HG03064 (cell line): ENCODE measurements at regions not wholly inside any gene's neighbourhood (a gene's known extent, or its start where the extent isn't known, plus 50 kb on each side); places are given as distances from the start of the nearest gene placed in this dataset.
"Not testable (repeated sequence)": the region's sequence is repeated elsewhere in the genome, so short reads cannot be mapped to it uniquely, and the experiment has no call there.

Experiments used
- ATAC-seq: cut with Tn5 transposase; IDR thresholded peaks from one replicate; pipeline ENCODE4 v1.9.1; 2021; ENCODE audit warnings: low read depth; ENCODE audit not compliant: unreplicated experiment

- no peak for ATAC-seq
These were observed 495.4 kb upstream of the MMS22L start for GRCh38 chr6:97778290-97779038.

DNA sequence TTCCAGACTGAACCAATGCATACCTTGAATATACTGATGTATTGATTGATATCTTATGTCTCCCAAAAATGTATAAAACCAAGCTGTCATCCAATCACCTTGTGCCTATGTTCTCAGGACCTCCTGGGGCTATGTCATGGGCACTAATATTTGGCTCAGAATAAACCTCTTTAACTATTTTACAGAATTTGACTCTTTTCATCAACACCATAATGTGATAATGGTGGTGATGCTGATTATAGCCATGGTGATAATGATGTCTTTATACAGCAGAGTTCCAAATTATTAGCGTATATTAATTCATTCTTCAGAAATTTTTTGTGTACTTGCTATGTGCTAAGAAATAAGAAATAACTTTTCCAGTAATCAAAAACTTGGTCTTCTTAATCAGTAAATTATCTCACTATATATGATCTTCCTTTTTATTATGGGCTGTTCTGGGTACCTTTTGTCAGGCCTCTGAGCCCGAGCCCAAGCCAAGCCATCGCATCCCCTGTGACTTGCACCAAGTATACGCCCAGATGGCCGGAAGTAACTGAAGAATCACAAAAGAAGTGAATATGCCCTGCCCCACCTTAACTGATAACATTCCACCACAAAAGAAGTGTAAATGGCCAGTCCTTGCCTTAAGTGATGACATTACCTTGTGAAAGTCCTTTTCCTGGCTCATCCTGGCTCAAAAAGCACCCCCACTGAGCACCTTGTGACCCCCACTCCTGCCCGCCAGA lies 496.2 kb upstream of the MMS22L start:
- not testable (repeated sequence) for ATAC-seq

GRCh38 chr6:97790926-97791590 lies 508.0 kb upstream of the MMS22L start:
- no peak for ATAC-seq

- ATAC-seq, result no peak
These were observed 522.6 kb upstream of the MMS22L start for GRCh38 chr6:97805596-97805995.

DNA sequence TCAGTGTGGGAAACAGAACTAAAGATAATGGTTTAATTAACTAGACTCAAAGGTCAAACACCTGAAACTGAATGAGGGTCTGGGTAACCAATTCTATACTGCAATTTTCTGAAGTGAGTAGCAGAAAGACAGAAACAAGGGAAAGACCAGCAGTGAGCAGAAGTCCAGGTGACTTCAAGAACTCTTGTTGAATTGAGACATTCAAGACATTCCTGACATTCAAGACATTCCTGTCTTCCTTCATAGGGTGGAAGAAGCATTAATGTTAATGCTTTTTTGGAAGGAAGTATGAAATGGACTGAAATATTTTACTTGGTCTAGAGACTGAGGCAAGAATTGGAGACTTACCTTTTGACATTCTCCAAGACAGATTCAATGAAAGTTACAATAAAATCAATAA lies 529.9 kb upstream of the MMS22L start:
- no peak for ATAC-seq

DNA sequence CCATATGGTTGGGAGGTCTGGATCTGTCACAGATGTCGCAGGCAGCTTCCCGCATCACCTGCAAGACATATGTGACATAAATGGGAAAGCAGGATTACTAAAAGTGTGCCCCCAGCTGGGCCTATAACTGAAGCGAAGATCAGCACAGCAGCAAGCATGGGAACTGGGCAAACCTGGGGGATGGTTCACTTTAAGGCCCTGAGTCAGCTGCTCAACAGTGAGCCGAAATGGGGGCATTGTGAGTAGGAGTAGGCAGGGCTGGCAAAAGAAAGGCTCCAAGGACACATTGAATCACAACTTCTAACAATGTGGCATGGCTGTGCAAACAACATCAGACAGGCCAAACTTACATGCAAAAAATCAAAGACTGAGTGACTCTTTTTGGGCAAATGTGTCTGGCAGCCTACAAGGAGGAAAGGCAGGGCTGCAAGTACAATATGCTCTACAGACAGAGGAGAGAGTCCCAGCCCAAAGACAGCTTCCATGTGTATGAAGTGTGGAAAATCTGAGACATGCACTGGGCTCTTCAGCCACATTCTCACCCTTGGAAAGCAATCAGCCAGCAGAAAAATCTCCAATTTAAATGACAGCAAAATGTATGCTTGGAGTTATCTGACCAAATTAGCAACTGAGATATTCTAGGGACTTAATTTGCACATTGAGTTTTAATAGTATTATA lies 531.0 kb upstream of the MMS22L start:
- ATAC-seq, result no peak

- no peak for ATAC-seq
These were observed 532.3 kb upstream of the MMS22L start for GRCh38 chr6:97815301-97815812.

DNA sequence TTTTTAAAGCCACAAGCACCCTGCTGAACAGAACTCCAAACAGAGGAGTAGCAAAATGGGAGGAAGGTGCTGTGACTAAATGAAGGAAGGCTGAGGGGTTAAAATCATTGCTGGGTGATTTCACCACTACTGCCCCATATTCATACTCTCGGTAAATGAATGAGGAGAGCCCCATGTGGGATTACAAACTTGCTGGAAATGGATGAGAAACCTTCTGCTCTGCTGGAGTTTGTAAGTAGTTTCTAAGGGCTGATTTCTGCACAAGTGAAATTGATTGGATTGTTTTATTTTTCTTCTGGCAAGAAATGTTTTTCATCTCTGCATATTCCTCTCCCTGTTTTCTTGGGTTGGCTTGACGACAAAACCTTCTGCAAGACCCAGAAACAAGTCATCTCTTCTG lies 533.5 kb upstream of the MMS22L start:
- no peak for ATAC-seq

DNA sequence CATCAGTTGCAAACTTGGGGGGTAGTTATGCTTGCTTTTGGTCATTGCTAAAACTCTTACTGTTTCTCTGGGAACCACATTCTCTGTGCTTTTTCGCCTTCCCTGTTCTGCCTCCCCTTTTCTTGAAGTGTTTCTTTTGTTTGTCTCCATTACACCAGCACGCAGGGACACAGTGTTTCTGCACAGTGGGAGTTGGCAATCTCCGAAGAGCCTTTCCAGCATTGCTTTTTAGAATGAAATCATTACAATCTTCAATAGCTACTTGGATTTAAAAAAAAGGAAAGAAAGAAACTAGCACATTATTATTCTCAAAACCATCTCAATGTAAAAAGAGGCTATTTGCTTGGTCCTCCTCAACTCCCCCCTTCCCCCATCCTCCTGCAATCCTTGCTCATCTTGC lies 536.7 kb upstream of the MMS22L start:
- ATAC-seq, result no peak

- ATAC-seq, result no peak
These were observed 537.4 kb upstream of the MMS22L start for GRCh38 chr6:97820400-97820799.

- ATAC-seq, result no peak
These were observed 539.6 kb upstream of the MMS22L start for GRCh38 chr6:97822632-97823031.

- no peak for ATAC-seq
These were observed 558.7 kb upstream of the MMS22L start for GRCh38 chr6:97841763-97842162.

GRCh38 chr6:97842521-97842920 lies 559.5 kb upstream of the MMS22L start:
- no peak for ATAC-seq

DNA sequence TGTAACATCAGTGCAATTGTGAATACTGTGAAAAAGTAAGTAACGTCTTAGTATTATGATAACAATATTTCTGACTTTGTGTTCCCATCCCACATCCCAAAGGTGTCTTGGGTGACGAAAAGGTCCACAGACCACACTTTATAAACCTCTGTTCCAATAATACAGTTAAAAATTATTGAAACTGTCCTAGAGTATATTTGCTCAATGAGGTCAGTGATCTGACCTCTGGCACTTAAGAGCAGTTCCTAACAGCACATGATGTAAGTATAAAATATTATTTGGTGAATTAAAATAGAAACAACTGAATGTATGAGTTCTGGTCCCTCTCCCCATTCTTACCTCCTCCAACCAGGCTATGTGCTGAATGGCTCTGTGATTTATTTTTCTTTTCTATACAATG lies 566.4 kb upstream of the MMS22L start:
- ATAC-seq, result no peak

DNA sequence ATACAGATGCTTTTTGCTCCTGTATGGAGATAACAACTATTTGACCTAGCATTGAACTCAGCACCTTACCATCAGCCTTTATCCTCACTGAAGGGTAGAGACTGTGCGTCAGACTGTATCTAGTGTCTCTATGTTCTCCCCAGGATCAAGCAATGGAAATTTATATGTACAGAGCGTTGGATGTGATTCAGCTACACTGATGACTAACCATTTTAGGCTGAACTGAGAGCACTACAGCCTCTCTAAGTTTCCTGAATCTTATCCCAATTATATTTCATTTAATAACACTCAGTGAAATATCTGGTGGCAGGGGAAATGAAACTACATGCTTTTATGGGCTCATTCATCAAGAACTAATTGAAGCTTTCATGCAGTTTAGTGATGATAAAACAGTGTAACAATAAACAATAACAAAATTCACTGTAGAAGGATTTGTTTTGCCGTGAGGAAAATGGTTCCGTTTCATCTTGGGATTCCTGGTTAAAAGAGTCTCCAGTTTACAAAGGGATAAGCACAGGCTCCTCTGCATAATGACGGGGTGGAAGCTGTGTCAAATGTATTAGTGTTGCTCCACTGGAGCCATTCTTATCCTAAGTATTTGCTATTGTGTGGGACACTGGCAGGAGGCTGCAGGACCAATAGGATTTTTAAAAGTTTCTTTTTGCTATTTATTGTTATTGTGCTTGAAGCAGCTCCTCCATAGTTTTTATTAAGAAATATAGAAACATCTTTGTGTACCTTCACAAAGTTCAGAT lies 567.6 kb upstream of the MMS22L start:
- no peak for ATAC-seq

GRCh38 chr6:97863697-97864096 lies 580.7 kb upstream of the MMS22L start:
- no peak for ATAC-seq

DNA sequence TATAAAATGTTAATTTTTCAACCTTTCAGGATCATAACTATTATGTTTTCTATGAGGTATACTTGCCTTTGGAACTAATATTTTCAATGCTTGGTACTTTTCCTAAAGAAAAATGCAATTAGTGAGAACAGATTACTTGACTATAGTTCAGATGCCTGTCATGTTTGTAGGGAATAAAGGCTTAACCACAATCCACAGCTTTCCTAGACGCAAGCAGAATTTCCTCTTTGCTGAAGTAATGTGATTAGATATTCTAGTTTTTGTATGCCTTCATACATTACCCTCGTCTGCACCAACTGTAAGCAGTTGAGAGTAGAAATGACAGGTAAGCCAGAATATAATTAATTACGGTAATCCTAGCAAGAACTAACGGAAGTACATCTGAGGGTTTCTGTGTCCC lies 581.4 kb upstream of the MMS22L start:
- no peak for ATAC-seq

DNA sequence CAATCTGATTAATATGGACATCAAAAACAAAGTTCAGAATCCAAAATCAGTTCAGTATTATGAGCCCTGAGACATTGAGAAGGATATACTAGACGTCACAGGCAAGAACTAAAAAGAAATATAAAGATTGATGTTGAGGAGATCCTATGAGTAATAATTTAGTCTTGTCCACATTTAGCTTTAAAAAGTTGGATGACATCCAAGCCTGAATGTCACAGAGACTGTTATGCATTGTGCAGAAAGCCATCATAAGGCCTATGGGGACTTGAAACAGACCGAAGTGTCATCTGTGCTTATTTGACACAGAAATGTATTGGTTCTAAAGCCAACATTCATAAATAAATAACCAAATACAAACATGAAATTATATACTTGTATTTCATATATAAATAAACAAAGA lies 581.8 kb upstream of the MMS22L start:
- no peak for ATAC-seq

DNA sequence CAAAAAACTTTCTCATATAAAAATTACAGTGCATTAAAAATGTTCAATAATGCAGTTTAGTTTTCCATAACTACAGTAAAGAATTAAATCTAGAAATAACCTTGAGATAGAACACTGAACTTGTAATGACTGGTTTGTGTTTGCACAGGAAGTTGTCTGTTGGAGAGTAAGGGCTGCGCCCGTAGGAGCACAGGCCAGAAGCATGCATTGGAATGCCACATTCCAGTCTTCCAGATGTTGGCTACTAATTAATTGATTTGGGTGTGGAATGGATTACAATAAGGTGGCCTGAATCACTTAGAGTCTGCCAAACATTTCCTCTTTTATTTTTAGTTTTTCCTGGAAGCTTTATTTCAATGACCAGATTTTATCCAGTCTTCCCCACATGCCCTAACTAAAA lies 582.6 kb upstream of the MMS22L start:
- no peak for ATAC-seq

DNA sequence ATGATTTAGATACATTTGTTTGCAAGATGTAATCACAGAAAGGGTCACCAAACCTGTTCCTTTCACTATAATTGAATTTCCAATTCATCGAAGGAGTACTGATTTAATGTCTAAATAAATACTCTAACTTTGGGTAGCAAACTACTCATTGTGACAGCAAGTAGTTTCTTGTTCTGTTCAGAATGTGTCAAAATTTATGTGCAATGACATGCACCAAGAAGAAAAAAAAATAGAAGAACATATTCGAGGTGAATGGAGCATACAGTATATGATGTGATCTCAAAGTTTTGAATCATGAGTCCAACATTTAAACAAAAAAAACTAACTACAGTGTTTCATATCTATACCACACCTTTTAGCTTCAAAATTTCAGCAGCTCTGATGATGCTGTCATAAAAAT lies 583.6 kb upstream of the MMS22L start:
- no peak for ATAC-seq
